ENCODE measurements at regions not wholly inside any gene's neighbourhood (a gene's known extent, or its start where the extent isn't known, plus 50 kb on each side); places are given as distances from the start of the nearest gene placed in this dataset.
"Not testable (repeated sequence)": the region's sequence is repeated elsewhere in the genome, so short reads cannot be mapped to it uniquely, and the experiment has no call there.

DNA sequence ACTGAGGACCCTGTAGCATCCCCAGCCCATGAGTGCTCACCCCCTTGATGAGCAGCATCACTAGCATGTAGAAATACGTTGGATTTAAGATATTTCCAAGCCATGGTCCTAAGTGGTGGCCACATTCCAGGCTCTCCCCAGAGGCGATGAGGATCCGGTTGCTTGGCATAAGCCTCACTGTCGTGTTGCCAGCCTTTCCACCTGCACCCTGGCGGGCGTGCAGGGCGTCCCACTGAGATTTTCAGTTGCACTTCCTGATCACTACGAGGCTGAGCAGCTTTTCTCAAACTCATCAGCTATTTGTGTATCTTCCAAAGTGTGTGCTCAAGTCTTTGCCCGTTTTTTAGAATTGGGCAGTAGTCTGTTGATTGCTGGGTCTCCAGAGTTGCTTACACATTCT lies 326.3 kb downstream of the CACNA1B start:
- TF ChIP-seq, protein P1, sequence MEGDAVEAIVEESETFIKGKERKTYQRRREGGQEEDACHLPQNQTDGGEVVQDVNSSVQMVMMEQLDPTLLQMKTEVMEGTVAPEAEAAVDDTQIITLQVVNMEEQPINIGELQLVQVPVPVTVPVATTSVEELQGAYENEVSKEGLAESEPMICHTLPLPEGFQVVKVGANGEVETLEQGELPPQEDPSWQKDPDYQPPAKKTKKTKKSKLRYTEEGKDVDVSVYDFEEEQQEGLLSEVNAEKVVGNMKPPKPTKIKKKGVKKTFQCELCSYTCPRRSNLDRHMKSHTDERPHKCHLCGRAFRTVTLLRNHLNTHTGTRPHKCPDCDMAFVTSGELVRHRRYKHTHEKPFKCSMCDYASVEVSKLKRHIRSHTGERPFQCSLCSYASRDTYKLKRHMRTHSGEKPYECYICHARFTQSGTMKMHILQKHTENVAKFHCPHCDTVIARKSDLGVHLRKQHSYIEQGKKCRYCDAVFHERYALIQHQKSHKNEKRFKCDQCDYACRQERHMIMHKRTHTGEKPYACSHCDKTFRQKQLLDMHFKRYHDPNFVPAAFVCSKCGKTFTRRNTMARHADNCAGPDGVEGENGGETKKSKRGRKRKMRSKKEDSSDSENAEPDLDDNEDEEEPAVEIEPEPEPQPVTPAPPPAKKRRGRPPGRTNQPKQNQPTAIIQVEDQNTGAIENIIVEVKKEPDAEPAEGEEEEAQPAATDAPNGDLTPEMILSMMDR (IDR thresholded peaks at IDR 0.05; ENCODE audit: low read depth, low read length, poor library complexity, severe bottlenecking): not testable (repeated sequence)
- not testable (repeated sequence) for TF ChIP-seq EZH2phosphoT487 (IDR thresholded peaks at IDR 0.05; ENCODE audit: borderline replicate concordance, low read length)
